DOHH2 (cell line): ENCODE measurements at regions not wholly inside any gene's neighbourhood (a gene's known extent, or its start where the extent isn't known, plus 50 kb on each side); places are given as distances from the start of the nearest gene placed in this dataset.

Source experiments
- H3F3A ChIP-seq: fragments of 200-600 bp; sonication (generic), shearing (Covaris generic); 2 replicates; pipeline ENCODE4 v1.6.0; 2016; ENCODE audit warnings: antibody characterized with exemption, mild to moderate bottlenecking; ENCODE audit not compliant: control insufficient read depth, insufficient read depth
- H3K27ac ChIP-seq: fragments of 200-600 bp; sonication (generic); 2 replicates; pipeline ENCODE4 v1.5.1; 2014; ENCODE audit warnings: low read depth, mild to moderate bottlenecking, low read length, moderate library complexity
- H3K27me3 ChIP-seq: fragments of 200-600 bp; sonication (generic); 2 replicates; pipeline ENCODE4 v1.6.1; 2014; ENCODE audit warnings: mild to moderate bottlenecking, low read length, mixed read lengths; ENCODE audit not compliant: control insufficient read depth
- H3K36me3 ChIP-seq: fragments of 200-600 bp; sonication (generic); 2 replicates; pipeline ENCODE4 v1.6.1; 2014; ENCODE audit warnings: mild to moderate bottlenecking, low read length, moderate library complexity, mixed read lengths; ENCODE audit not compliant: control insufficient read depth
- H3K4me1 ChIP-seq: fragments of 200-600 bp; sonication (generic); 2 replicates; pipeline ENCODE4 v1.6.1; 2014; ENCODE audit warnings: mild to moderate bottlenecking, low read length, mixed read lengths; ENCODE audit not compliant: control insufficient read depth
- H3K4me2 ChIP-seq: fragments of 200-600 bp; sonication (generic); 2 replicates; pipeline ENCODE4 v1.6.0; 2014; ENCODE audit warnings: mild to moderate bottlenecking, low read length, moderate library complexity
- H3K4me3 ChIP-seq: fragments of 200-600 bp; sonication (generic); 2 replicates; pipeline ENCODE4 v1.5.1; 2014; ENCODE audit warnings: mild to moderate bottlenecking, low read length, mixed read lengths
- H3K79me2 ChIP-seq: fragments of 200-600 bp; sonication (generic); 2 replicates; pipeline ENCODE4 v1.6.1; 2014; ENCODE audit warnings: mild to moderate bottlenecking, low read length, mixed read lengths; ENCODE audit not compliant: control insufficient read depth
- H3K9me2 ChIP-seq: fragments of 200-600 bp; sonication (generic); replicated peaks from 2 replicates; pipeline ENCODE4 v1.6.1; 2014; ENCODE audit warnings: mild to moderate bottlenecking, low read length, mixed read lengths; ENCODE audit not compliant: control insufficient read depth
- H3K9me3 ChIP-seq: fragments of 200-600 bp; sonication (generic); 2 replicates; pipeline ENCODE4 v1.6.1; 2014; ENCODE audit warnings: antibody characterized with exemption, low read length, mixed read lengths; ENCODE audit not compliant: control insufficient read depth, insufficient read depth
- H4K20me1 ChIP-seq: fragments of 200-600 bp; sonication (generic); 2 replicates; pipeline ENCODE4 v1.6.0; 2014; ENCODE audit warnings: low read depth, mild to moderate bottlenecking, antibody characterized with exemption, low read length, moderate library complexity; ENCODE audit not compliant: control insufficient read depth, insufficient read depth
- EZH2phosphoT487 ChIP-seq: fragments of 200-600 bp; sonication (generic); IDR thresholded peaks from 2 replicates; pipeline ENCODE4 v1.6.1; 2017; ENCODE audit warnings: borderline replicate concordance, mild to moderate bottlenecking, antibody characterized with exemption, low read length, moderate library complexity, mixed read lengths
- TF ChIP-seq, protein P1 (sequence below): fragments of 200-600 bp; sonication (generic); IDR thresholded peaks from one replicate; pipeline ENCODE4 v1.5.1; 2014; ENCODE audit warnings: antibody characterized with exemption, mild to moderate bottlenecking, low read depth, low read length; ENCODE audit not compliant: poor library complexity, severe bottlenecking

GRCh38 chr17:33966410-33967059, 288.6 kb upstream of the CCL2 start:
- no peaks in the 10 kb centered on the region for H3K4me1 ChIP-seq
- H3K9me3 ChIP-seq = no peaks in the 10 kb centered on the region
- H3K27ac ChIP-seq = no peak overlapping the region
- H3K36me3 ChIP-seq = no peaks in the 10 kb centered on the region
- H3F3A ChIP-seq = no peaks in the 10 kb centered on the region
- TF ChIP-seq, protein P1, sequence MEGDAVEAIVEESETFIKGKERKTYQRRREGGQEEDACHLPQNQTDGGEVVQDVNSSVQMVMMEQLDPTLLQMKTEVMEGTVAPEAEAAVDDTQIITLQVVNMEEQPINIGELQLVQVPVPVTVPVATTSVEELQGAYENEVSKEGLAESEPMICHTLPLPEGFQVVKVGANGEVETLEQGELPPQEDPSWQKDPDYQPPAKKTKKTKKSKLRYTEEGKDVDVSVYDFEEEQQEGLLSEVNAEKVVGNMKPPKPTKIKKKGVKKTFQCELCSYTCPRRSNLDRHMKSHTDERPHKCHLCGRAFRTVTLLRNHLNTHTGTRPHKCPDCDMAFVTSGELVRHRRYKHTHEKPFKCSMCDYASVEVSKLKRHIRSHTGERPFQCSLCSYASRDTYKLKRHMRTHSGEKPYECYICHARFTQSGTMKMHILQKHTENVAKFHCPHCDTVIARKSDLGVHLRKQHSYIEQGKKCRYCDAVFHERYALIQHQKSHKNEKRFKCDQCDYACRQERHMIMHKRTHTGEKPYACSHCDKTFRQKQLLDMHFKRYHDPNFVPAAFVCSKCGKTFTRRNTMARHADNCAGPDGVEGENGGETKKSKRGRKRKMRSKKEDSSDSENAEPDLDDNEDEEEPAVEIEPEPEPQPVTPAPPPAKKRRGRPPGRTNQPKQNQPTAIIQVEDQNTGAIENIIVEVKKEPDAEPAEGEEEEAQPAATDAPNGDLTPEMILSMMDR = no peak
- no peak for TF ChIP-seq EZH2phosphoT487
- no peaks in the 10 kb centered on the region for H4K20me1 ChIP-seq
- H3K4me3 ChIP-seq = no peak overlapping the region
- no peaks in the 10 kb centered on the region for H3K27me3 ChIP-seq
- H3K79me2 ChIP-seq = no peaks in the 10 kb centered on the region
- no peak overlapping the region for H3K4me2 ChIP-seq
- H3K9me2 ChIP-seq = no peaks in the 10 kb centered on the region

DNA sequence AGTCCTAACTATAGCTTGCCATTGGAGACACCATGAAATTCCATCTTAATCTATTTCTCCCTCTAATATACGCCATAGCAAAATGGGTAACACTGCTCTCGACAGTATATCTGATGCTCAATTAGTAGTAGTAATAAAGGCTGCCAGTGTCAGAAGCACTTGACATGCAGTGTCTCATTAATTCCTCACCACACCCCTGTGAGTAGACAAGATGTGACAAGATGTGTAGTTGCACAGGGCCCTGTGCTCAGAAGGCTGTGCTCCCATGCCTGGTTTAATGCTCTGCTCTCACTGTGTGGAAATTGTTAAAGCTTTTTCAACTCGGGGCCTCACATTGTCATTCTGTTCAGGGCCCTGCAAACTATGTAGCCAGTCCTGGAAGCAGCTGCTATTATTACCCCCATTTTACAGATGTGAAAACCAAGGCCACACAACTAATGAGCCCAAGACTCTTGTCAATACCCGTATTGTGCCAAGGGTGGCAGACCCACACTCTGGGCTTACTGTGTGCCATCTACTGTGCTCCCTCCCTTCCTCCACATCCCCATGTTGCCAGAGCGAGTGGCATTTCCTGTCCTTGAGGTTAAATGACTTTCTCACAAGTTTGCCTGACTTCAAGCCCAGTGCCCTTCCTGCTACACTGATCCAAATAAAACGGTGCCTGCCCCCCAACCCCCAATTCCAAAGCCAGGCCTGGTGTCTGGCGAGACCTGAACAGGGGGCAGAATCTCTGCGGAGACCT, 287.3 kb upstream of the CCL2 start:
- H3F3A ChIP-seq = no peaks in the 10 kb centered on the region
- H3K27ac ChIP-seq = no peak overlapping the region
- H3K9me3 ChIP-seq = no peaks in the 10 kb centered on the region
- H3K4me1 ChIP-seq = no peaks in the 10 kb centered on the region
- H3K4me3 ChIP-seq = no peak overlapping the region
- no peaks in the 10 kb centered on the region for H3K36me3 ChIP-seq
- H3K79me2 ChIP-seq = no peaks in the 10 kb centered on the region
- no peaks in the 10 kb centered on the region for H3K9me2 ChIP-seq
- H4K20me1 ChIP-seq = no peaks in the 10 kb centered on the region
- TF ChIP-seq, protein P1 = no peak
- TF ChIP-seq EZH2phosphoT487 = no peak
- no peaks in the 10 kb centered on the region for H3K27me3 ChIP-seq
- no peak overlapping the region for H3K4me2 ChIP-seq

DNA sequence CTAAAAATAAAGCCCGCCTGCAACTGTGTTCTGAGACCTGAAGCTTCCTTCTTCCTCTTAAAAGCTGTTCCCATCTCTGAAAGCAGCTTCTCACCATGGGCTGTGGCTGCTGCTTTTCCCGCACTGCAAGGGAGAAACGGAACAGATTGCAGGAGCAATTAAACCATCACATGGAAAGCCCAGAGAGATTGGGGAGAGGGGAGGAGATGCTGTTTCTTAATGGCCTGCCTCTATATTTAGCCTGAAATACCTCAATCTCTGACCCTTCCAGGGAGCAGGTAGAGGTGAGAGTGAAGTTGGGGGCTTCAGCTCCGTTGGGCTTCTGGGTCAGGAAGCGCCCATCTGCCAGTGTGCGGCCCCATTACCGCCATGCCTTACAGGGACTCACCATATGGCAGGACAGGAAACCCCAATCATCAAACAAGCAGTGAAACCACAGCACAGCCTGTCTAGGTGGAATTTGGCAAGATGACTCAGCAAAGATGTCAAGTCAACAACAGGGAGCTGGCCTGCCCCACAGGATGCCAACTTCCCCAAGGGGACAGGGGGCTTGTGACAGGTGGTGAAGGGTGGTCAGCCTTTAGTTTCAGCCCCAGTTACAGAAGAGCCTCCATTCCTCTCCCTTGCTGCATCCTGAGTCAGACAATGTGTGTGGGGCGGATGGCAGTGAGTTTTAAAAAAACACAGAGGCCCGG, 286.6 kb upstream of the CCL2 start:
- H3K9me3 ChIP-seq = no peaks in the 10 kb centered on the region
- no peak overlapping the region for H3K27ac ChIP-seq
- TF ChIP-seq, protein P1 = no peak
- no peak for TF ChIP-seq EZH2phosphoT487
- H3K9me2 ChIP-seq = no peaks in the 10 kb centered on the region
- no peaks in the 10 kb centered on the region for H3K36me3 ChIP-seq
- H3K4me3 ChIP-seq = no peak overlapping the region
- H3K79me2 ChIP-seq = no peaks in the 10 kb centered on the region
- no peaks in the 10 kb centered on the region for H3K4me1 ChIP-seq
- no peaks in the 10 kb centered on the region for H3K27me3 ChIP-seq
- H4K20me1 ChIP-seq = no peaks in the 10 kb centered on the region
- H3F3A ChIP-seq = no peaks in the 10 kb centered on the region
- H3K4me2 ChIP-seq = no peak overlapping the region
